ENCODE measurements at regions not wholly inside any gene's neighbourhood (a gene's known extent, or its start where the extent isn't known, plus 50 kb on each side); places are given as distances from the start of the nearest gene placed in this dataset.

DNA sequence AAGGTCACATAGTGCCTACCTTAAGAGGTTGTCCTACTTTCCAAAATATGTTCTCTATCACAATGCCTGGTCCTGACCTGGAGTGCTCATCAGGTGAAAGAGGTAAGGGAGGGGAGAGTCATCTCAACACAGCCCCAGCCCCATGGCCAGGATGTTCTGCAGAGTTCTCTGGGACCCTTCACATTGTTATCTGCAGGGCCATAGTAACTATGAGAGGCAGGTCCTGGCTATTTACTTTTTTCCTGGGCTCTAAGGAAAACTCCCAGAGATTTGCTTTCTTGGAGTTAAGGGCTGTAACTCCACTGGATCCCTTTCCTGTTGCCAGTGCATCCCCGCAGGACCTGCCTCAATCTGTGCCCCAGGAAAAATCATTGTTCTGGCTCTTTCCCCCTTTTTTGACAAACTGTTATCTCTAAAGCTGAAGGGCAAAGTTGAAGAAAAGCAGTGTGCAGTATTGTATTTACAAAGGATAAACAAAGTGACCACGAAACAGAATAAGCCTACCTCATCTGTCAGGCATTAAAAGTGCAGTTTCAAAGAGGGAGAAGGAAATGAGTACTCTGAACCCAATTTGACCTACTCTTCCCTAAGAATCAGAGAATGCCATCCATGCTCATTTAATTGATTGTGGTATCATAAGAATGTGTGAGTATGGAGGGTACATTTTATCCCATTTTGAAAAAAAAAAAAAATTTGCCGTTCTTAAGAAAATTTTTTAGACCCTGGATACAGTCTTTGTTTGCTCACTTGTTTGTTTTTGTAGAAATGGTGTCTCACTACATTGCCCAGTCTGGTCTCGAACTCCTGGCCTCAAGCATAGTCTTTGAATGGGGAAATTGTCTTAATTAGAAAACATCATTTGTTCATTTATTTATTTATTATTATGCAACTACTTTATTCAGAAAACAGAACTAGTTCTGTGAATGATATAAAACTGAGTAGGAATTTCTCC, 149.6 kb downstream of the RHOU start (continued):
- TF ChIP-seq, protein P1, sequence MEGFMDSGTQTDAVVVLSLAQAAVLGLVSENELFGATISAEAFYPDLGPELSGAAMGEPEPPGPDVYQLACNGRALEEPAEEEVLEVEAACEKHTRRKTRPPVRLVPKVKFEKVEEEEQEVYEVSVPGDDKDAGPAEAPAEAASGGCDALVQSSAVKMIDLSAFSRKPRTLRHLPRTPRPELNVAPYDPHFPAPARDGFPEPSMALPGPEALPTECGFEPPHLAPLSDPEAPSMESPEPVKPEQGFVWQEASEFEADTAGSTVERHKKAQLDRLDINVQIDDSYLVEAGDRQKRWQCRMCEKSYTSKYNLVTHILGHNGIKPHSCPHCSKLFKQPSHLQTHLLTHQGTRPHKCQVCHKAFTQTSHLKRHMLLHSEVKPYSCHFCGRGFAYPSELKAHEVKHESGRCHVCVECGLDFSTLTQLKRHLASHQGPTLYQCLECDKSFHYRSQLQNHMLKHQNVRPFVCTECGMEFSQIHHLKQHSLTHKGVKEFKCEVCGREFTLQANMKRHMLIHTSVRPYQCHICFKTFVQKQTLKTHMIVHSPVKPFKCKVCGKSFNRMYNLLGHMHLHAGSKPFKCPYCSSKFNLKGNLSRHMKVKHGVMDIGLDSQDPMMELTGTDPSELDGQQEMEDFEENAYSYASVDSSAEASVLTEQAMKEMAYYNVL (CRISPR knock-in tag; IDR thresholded peaks at IDR 0.05; ENCODE audit: borderline replicate concordance) = peak; percentile 69; the same call in 1 of the 2 replicates
- no peak for TF ChIP-seq RBAK (CRISPR knock-in tag; IDR thresholded peaks at IDR 0.05)
- peak; percentile 70; the same call in 1 of the 2 replicates for TF ChIP-seq ZFP36L1 (CRISPR knock-in tag; IDR thresholded peaks at IDR 0.05)
- no peak for TF ChIP-seq ZKSCAN8 (CRISPR knock-in tag; IDR thresholded peaks at IDR 0.05; ENCODE audit: borderline replicate concordance)
- TF ChIP-seq U2AF2 (IDR thresholded peaks at IDR 0.05; ENCODE audit: low read depth, low read length) = no peak
- peak; percentile 37; the same call in 1 of the 2 replicates for TF ChIP-seq ZBTB20 (CRISPR knock-in tag; IDR thresholded peaks at IDR 0.05; ENCODE audit: borderline replicate concordance, low read depth)
- TF ChIP-seq MTA1 (CRISPR knock-in tag; IDR thresholded peaks at IDR 0.05; ENCODE audit: borderline replicate concordance) = no peak
- TF ChIP-seq ZNF883 (CRISPR knock-in tag; IDR thresholded peaks at IDR 0.05; ENCODE audit: not compliant biosample characterization) = no peak
- TF ChIP-seq EZH2 (conservative IDR thresholded peaks at IDR 0.05; ENCODE audit: low read depth, low read length) = no peak
- peak; percentile 65 for TF ChIP-seq HDAC2 (CRISPR knock-in tag; IDR thresholded peaks at IDR 0.05)
- peak; percentile 22 for TF ChIP-seq TBL1XR1 (IDR thresholded peaks at IDR 0.05; ENCODE audit: borderline replicate concordance, low read length, partially characterized antibody)
- no peak for TF ChIP-seq ZNF501 (CRISPR knock-in tag; IDR thresholded peaks at IDR 0.05)
- 0 out of 2 replicates have a peak, but pooled peaks have one; percentile 14 for TF ChIP-seq ZNF331 (CRISPR knock-in tag; IDR thresholded peaks at IDR 0.05)
- no peak for TF ChIP-seq SMAD1 (CRISPR knock-in tag; IDR thresholded peaks at IDR 0.05; ENCODE audit: borderline replicate concordance, low read depth)
- TF ChIP-seq MED1 (CRISPR knock-in tag; IDR thresholded peaks at IDR 0.05) = peak; percentile 58
- TF ChIP-seq ZNF530 (CRISPR knock-in tag; IDR thresholded peaks at IDR 0.05; ENCODE audit: low read depth) = no peak
- TF ChIP-seq NONO (IDR thresholded peaks at IDR 0.05) = no peak
- TF ChIP-seq NONO (CRISPR knock-in tag; conservative IDR thresholded peaks at IDR 0.05) = no peak
- no peak for TF ChIP-seq DMTF1 (CRISPR knock-in tag; IDR thresholded peaks at IDR 0.05)
- no peak for TF ChIP-seq ZNF260 (CRISPR knock-in tag; IDR thresholded peaks at IDR 0.05; ENCODE audit: borderline replicate concordance, low read depth)
- TF ChIP-seq TAF15 (IDR thresholded peaks at IDR 0.05; ENCODE audit: low read depth, low read length, poor library complexity, severe bottlenecking) = no peak
- no peak for TF ChIP-seq HCFC1 (IDR thresholded peaks at IDR 0.05; ENCODE audit: low read depth, low read length)
- no peak for TF ChIP-seq LBX2 (CRISPR knock-in tag; IDR thresholded peaks at IDR 0.05; ENCODE audit: borderline replicate concordance)
- TF ChIP-seq SALL1 (CRISPR knock-in tag; IDR thresholded peaks at IDR 0.05) = peak; percentile 7; the same call in 1 of the 2 replicates
- TF ChIP-seq ZMYM2 (CRISPR knock-in tag; IDR thresholded peaks at IDR 0.05) = 0 out of 2 replicates have a peak, but pooled peaks have one; percentile 20
- peak; percentile 76; the same call in 1 of the 2 replicates for TF ChIP-seq ZNF292 (CRISPR knock-in tag; IDR thresholded peaks at IDR 0.05; ENCODE audit: borderline replicate concordance, low read depth)

Measured in HepG2 (cell line).